Epithelial cell of esophagus (primary cell): ENCODE measurements at regions not wholly inside any gene's neighbourhood (a gene's known extent, or its start where the extent isn't known, plus 50 kb on each side); places are given as distances from the start of the nearest gene placed in this dataset.

Experiments used
- DNase-seq: peaks from one replicate; pipeline ENCODE4 v3.0.0; 2010; ENCODE audit warnings: low read depth
- H3K4me3 ChIP-seq: 2 replicates; pipeline ENCODE4 v1.5.1; 2011; ENCODE audit warnings: mild to moderate bottlenecking, low read length, control low read depth
- TF ChIP-seq, protein P1 (sequence below): IDR thresholded peaks from 2 replicates; pipeline ENCODE4 v1.5.1; 2011; ENCODE audit warnings: low read depth, mild to moderate bottlenecking, low read length, control low read depth, inconsistent platforms; ENCODE audit not compliant: insufficient read depth; ENCODE audit errors: missing control alignments

DNA sequence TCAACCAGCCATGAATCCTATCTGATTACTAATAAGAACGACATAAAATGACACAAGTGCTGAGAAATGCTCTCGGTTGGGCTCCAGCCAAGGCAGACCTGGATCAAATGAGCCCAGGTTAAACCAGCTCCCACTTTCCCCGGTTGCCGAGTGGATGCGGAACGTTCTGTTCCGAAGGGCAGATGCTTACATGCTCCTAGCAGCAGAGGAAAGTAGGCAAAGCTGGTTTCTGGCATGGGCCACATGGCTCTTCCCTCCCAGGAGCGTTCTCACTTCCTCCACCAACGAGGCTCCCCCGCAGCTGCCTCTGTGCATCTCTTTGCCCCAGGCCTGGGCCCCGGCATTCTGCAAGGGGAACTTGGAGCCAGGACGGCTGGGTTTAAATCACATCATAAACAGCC lies 61.8 kb upstream of the SDK1 start:
- no peak for DNase-seq
- no peak overlapping the region for H3K4me3 ChIP-seq
- TF ChIP-seq, protein P1, sequence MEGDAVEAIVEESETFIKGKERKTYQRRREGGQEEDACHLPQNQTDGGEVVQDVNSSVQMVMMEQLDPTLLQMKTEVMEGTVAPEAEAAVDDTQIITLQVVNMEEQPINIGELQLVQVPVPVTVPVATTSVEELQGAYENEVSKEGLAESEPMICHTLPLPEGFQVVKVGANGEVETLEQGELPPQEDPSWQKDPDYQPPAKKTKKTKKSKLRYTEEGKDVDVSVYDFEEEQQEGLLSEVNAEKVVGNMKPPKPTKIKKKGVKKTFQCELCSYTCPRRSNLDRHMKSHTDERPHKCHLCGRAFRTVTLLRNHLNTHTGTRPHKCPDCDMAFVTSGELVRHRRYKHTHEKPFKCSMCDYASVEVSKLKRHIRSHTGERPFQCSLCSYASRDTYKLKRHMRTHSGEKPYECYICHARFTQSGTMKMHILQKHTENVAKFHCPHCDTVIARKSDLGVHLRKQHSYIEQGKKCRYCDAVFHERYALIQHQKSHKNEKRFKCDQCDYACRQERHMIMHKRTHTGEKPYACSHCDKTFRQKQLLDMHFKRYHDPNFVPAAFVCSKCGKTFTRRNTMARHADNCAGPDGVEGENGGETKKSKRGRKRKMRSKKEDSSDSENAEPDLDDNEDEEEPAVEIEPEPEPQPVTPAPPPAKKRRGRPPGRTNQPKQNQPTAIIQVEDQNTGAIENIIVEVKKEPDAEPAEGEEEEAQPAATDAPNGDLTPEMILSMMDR: no peak

DNA sequence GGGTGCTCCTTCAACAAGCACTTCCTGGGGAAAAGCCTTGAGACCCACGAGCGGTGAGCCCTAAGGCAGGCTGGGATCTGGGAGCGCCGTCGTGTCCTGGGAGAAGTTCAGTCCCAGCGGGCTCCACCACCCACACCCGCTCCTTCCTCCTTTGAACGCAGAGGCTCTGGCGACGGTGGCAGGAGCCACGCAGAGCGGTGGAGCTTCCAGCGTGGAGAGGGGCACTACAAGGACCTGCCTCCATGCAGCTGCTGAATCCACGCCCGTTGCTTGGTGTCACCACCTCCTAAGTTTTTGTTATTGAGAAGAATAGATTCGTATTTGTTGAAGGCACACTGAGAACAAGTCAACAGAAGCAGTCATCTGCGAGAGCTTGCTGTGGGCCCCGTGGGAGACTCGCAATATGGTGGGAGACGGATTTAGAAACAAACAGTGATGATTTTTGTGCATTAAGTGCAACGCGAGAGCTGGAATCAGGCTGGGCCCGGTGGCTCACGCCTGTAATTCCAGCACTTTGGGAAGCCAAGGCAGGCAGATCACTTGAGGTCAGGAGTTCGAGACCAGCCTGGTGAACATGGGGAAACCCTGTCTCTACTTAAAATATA lies 60.1 kb upstream of the SDK1 start:
- no peak overlapping the region for H3K4me3 ChIP-seq
- DNase-seq: no peak
- TF ChIP-seq, protein P1: no peak

DNA sequence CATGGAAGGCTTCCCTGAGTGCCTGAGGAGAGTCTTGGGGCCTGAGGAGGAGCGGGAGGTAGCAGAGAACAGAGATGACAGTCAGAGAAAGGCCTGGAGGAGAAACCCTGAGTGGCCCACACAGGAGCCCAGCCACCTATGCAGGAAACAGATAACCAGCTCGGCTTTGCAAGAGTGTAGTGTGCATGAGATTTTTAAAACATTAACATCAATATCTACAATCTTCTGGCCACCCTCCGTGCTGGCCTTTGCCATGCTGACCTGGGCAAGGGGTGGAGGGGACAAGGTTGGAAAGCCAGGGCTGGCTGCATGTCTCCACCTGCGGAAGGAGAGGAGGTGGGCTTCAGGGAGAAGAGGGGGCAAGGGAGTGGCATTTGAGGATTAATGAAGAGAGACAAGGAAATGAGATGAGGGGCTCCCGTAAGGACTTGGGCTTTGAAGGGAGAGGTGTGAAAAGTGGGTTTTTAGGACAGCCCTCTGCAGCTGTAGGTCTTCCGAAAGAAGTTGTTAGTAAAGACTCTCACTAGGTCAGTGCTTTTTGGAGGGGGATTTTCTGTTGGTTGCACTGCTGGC lies 59.3 kb upstream of the SDK1 start:
- TF ChIP-seq, protein P1: no peak
- no peak for DNase-seq
- no peak overlapping the region for H3K4me3 ChIP-seq

DNA sequence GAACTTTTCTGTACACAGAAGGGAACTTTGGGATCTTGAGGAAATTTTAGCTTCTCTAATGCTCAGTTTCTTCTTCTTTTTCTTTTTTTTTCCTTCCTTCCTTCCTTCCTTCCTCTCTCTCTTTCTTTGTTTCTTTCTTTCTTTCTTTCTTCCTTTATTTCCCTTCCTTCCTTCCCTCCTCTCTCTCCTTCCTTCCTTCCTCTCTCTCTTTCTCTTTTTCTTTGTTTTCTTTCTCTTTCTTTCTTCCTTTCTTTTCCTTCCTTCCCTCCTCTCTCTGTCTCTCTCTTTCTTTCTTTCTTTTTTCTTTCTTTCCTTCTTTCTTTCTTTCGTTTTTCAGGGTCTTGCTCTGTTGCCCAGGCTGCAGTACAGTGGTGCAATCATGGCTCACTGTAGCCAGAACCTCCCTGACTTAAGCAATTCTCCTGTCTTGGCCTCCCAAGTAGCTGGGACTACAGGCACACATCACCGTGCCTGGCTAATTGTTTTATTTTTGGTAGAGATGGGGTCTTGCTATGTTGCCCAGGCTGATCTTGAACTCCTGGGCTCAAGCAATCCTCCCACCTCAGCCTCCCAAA lies 58.6 kb upstream of the SDK1 start:
- no peak for DNase-seq
- TF ChIP-seq, protein P1: no peak
- no peak overlapping the region for H3K4me3 ChIP-seq

DNA sequence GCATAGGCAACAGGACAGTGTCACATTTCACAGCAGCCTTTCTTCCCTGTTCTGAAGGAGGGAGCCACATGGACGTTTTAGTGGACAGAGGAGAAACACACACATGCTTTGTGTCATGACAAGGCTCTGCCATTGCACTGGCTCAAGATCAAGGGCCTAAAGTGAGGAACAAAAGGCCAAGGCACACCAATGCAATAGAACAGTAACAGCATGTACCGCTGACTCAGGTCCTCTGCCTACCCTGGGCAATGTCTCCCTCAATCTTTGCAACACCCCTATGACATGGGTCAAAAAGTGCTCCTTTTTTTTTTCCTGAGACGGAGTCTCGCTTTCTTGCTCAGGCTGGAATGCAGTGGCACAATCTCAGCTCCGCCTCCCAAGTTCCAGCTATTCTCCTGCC lies 57.8 kb upstream of the SDK1 start:
- H3K4me3 ChIP-seq: no peak overlapping the region
- no peak for DNase-seq
- TF ChIP-seq, protein P1: no peak

DNA sequence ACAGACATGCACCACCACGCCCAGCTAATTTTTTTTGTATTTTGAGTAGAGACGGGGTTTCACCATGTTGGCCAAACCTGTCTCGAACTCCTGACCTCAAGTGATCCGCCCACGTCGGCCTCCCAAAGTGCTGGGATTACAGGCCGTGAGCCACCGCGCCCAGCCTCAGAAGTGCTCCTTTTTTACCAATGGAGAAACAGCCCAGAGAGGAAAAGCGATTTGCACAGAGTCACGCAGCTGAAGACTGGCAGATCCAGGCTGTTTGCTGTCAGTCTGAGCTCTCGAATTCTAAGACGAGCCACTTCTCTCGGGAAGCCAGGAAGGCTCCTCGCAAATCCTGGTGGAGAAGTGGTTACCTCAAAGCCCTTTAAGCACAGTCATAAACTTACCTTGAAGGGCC lies 57.4 kb upstream of the SDK1 start:
- no peak for DNase-seq
- TF ChIP-seq, protein P1: no peak
- no peak overlapping the region for H3K4me3 ChIP-seq
